ENCODE measurements at regions not wholly inside any gene's neighbourhood (a gene's known extent, or its start where the extent isn't known, plus 50 kb on each side); places are given as distances from the start of the nearest gene placed in this dataset.
"Not testable (repeated sequence)": the region's sequence is repeated elsewhere in the genome, so short reads cannot be mapped to it uniquely, and the experiment has no call there.

DNA sequence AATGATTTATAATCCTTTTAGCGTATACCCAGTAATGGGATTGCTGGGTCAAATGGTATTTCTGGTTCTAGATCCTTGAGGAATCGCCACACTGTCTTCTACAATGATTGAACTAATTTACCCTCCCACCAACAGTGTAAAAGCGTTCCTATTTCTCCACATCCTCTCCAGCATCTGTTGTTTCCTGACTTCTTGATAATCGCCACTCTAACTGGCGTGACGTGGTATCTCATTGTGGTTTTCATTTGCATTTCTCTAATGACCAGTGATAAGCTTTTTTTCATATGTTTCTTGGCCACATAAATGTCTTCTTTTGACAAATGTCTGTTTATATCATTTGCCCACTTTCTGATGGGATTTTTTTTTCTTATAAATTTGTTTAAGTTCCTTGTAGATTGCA lies 264.8 kb upstream of the STXBP5 start:
- DNase-seq = not testable (repeated sequence)

DNA sequence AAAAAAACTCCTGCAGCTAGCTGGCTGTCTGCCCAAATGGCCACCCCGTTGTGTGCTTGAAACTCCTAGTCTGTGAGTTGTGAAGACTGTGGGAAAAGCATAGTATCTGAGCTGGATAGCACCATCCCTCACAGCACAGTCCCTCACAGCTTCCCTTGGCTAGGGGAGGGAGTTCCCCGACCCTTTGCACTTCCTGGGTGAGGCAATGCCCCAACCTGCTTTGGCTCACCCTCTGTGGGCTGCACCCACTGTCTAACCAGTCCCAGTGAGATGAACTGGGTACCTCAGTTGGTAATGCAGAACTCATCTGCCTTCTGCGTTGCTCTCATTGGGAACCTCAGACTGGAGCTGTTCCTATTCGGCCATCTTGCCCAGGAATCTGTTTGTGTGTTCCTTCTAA lies 260.6 kb upstream of the STXBP5 start:
- DNase-seq = no peak

DNA sequence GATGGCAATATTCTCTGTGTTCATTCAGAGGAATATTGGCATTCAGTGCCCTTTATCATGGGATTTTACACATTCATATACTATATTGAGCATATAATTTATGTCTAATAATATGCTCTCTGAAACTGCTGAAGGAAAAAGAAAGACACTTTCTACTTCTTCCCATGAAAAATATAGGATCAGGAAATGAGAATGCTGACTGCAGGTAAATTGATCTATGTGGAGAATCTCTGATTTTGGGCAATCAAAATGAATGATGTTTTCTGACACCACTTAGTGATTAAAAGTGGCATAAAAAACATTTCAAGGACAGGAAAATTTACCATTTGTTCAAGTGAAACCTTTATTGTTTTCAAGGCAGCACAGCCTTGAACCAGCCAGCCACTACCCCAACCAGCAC lies 260.1 kb upstream of the STXBP5 start:
- no peak for DNase-seq

DNA sequence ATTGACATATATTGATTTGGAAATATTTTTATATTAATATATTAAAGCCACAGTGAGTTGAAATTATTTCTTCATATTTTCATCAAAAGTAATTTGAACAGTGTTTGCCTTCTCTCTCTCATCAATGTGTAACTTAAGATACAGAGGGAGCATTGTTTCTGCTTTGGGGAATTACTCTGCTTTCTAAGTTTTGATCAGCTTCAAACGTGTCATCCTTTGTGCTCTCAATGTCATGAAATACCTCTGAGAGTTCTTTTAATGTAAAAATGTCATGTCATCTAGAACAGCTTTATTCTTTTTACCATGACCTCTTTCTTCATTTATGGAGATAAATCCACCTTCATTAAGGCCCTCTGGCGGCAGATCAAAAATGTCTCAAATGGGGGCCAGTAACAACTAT lies 259.4 kb upstream of the STXBP5 start:
- no peak for DNase-seq

DNA sequence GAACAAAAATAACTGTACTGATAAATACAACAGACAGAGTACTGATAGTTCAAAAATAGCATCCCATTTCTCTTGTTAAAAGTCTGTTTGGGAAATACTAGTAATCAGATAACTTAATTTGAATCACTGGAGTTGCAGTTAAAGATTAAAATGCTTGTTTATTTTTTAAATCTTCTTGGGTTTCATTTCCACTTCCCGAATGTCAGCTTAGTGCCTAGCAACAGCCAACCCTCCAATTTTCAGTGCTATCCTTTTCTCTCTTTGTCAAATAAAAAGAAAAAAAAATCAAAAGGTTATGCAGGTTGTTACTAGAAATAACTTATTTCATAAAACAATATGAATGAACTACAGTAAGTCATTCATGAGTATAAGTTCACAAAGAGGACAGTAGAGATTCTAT lies 257.7 kb upstream of the STXBP5 start:
- DNase-seq = no peak

DNA sequence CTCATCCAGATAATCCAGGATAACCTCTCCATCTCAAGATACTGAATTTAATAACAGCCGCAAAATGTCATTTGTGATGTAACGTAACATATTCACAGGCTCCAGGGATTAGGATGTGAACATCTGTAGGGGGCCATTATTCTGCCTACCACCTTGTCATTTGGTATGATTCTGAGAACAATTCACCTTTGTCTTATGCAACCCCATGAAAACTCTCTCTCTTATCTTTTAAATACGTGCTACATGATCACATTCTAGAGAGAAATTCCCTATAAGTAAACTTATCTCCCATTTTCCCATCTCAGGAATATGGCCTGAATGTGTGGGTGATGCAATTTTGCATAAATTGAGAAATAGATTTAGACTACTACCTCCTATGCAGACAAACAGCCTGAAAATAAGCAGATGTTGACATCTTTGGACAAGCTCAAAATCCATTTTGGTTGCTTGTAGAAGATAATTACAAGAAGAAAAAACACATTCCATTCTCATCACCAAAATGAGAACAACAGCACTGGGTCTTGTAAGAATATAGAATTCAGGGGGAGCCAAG lies 255.4 kb upstream of the STXBP5 start:
- no peak for DNase-seq

DNA sequence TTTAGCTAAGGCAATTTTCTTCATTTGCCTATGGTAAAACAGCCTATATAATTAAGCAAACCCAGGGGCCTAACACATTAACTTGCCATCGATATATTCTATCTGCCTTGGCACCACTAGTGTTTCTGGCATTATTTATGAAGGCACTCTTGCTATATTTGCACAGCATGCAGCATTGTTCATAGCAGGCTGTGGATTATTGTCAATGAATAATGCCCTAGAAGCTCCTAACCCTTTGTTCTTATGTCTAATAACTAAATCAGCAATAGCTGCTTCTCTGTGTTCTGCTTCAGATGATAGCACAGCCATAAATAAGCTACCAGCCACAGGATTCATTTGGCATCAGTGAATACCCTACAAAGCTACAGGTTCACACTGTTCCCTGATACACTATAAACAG lies 254.8 kb upstream of the STXBP5 start:
- no peak for DNase-seq

DNA sequence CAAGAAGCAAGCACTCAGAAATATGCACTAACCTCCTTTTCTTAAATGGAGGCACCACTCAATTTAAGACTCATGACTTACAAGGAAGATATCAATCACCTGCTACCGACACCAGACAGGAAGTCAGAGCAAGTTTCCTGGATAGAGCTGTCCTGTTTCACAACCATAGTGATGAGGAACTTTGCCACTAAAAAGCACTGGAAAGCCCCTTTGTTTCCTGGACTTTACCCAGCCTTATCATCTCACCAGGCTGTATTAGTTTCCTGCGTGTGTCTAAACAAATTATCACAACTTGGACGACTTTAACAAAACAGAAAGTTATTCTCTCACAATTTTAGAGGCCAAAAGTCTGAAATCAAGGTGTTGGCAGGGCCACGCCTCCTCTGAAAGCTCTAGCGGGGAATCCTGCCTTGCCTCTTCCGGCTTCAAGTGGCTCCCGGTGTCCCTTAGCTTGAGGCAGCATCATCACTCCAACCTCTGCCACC lies 253.8 kb upstream of the STXBP5 start:
- DNase-seq = no peak

DNA sequence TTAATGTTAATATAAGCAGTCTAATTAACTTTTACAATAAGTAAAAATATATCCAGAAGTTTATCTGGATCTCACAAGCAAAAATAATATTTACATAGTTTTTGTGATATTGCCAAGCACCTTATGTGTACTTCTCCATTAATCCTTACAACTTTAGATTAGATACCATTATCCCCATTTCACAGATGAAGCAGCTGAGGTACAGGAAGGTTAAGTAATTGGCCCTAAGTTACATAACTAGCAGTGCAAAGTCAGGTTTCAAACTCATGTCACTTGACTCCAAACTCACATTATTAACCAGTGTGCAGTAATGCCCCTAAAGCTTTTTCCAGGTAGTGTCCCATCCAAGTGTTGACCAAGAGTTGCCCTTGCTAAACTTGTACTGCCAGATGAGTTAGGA lies 248.6 kb upstream of the STXBP5 start:
- no peak for DNase-seq

DNA sequence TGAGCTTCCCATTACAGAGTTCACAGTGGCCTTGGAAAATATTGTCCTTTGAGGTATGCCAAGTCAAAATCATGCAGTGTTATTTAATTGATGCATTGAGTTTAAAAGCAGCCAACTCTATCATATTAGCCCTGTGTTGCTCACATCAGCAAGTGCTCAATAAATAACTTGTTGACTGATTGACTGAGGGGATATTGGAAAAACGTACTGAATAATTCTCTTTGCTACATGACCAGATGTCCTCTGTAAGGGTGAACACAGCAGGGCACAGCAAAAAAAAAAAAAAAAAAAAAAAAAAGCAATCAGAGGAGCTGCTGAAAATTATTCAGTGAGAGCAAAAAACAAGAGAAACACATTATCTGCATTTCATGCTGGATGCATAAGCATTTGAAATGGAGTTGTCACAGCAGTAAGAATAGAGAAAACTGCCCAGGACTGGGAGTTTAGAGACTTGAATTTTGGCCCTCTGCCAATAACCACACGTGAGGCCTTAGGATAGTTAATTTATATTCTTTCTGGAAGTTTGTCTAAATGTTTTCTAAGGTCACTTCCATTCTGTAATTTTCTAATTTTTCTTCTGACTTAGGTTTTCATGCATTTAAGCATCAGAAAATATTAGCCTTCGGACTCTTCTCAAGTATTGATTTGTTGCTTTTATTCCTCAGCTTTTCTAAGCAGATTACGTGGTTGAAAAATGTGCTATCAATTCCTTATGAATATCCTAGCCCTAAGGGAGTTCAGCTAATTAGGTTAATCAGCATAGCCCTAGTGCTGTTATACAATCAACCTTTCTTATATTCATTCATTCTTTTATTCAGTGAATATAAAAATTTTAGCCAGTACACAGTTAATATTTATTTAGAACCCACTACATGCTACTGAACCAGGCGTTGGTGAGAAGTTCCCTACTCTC lies 246.8 kb upstream of the STXBP5 start:
- no peak for DNase-seq

DNA sequence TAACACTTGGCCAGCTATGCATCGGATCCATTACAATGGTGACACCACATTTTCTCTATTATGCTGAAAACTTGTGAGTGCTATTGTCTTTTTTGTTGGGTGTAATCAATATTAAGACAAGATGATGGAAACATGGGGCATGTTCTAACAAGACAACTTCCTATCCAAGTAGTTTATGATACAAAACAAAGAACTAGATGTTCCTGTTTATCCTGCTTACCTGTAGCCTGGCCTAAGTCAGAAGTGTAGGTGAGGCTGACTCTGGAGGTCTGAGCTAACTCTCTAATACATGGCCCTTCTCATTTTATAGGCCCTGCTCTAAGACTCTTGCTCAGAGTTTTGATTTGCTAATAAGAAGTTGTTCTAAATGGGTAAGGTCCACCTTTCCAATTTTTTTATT lies 242.4 kb upstream of the STXBP5 start:
- DNase-seq = no peak

DNA sequence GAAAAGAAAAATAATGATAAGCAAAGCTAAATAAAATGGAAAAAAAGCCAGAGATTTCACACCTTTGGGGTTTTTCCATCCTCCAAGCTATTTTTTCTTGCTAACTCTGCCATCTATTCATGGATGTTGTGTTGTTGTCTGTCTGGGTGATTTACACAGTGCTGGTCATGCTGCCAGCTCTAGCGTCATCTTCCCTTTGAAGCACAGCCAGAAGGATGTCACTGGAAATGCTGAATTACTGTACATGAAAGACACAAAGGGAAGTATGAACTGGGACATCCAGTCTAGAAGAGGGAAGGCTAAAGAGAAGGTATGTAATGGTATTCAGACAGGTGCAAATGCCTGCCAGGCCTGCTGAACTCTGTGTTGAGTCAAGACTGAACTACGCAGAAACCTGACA lies 241.9 kb upstream of the STXBP5 start:
- DNase-seq = no peak

DNA sequence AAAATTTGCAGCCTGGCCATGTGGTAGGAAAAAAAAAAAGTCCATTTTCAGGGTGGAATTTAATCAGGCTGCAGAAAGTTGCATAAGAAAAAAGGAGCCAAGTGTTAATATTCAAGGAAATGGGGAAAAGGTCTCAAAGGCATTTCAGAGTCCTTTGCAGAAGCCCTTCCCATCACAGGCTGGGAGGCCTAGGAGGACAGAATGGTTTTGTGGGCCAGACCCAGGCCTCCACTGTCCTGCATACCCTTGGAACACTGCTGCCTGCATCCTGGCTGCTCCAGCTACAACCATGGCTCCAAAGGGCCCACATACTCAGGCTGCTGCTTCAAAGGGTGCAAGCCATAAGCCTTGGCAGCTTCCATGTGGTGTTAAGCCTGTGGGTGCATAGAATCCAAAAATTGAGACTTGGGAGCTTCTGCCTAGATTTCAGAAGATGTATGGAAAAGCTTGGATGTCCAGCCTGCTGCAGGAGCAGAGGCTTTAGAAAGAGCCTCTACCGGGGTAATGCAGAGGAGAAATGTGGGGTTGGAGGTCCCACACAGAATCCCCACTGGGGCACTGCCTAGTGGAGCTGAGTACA lies 239.0 kb upstream of the STXBP5 start:
- no peak for DNase-seq

DNA sequence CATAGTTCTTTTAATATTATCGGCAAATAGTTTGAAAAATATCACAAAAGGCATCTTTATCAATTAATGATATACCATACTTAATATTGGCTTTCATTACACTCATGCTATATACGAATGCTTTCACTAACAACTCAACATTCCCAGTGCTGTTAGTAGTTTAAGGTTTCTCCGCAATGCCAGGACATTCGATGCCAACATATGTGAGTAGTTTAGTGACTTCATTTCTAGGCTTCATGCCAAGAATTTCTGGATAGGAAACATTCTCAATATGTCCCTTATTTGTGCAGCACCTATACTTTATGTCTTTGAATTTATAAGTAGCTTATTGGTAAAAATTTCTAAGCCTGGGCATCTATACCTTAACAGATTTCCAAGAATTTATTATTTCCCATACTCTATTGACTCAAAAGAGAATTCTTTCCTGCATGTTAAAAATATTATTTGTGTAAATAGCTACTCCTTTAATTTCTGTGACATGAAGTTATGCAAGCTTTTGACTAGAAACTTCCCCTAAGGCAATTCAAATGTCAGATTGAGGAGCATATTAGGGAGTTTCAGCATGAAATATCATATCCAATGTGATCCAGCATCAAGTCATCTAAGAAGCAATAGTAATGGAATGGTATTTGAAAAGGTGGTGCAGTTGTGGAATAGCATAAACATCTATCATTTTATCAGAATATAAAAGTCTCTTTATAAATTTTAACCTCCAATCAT lies 236.0 kb upstream of the STXBP5 start:
- DNase-seq = no peak

DNA sequence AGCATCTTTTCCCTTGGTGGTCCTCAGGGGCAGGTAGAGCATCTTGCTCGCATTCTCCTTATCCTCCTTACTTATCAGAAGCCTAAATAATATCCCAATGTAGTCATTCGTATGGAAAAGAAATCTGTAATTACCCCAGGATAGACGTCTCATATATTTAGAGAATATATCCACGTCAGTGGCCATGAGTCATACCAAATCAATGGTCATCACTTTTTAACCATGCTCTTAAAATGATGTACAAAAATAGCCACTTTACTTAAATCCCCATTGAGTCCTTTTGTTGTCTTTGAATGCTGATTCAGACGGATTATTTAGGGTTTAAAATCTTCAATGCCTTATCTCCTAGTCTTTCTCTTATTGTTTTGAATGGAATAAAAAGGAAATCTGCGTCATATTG lies 231.7 kb upstream of the STXBP5 start:
- DNase-seq = no peak

DNA sequence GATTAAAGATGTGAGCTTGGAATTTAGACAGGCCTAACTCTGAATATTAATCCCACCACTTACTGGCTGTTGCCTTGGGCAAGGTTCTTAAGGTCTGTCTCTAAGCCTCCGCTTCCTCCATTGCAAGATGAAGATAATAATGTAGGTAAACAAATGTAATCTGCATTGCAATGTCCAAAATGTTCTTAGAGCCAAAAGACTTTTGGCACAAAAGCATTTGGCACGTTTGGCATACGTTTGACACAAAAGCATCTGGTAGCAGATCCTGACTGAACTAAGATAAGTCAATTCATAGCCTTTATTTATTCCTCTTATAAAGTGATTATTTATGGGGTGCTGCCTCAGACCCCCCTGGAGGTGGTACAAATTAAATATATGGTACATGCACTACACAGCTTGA lies 229.9 kb upstream of the STXBP5 start:
- DNase-seq = no peak

DNA sequence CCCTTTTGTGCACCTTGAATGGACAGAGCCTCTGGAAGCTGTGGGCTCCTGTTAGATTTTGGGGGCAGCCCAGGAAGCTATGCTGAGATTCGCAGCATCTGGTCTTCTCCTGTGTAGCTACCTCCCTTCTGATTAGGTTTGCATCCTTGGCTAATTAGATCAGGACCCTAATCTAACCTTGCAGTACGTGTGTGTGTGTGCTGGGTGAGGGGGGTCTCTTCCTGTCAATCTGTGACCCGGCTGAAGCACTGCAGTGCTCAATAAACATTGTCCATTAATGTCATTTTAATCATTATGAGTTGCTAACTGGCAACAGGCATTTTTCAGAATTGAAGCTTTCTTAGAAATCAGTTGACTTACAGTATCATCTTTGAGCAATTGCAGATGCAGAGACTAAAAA lies 229.1 kb upstream of the STXBP5 start:
- DNase-seq = no peak

DNA sequence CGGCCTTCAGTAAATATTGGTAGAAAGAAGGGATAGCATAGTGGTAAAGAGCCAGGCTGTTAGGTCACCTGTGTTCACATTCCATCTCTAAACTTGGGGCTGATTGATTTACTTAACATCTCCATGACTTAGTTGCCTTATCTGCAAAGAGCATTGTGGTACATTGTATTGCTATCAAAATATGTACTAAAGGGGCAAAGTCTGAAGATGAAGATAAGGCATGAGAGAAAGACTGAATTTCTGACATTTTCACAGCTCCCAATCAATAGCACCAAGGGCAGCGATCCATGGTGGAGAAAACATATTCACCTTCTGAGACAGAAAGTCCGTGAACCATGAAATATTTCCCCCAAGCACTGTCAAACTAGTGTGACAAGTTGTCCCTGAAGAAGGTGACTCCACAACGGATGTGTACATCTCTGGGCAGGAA lies 223.3 kb upstream of the STXBP5 start:
- DNase-seq = no peak

DNA sequence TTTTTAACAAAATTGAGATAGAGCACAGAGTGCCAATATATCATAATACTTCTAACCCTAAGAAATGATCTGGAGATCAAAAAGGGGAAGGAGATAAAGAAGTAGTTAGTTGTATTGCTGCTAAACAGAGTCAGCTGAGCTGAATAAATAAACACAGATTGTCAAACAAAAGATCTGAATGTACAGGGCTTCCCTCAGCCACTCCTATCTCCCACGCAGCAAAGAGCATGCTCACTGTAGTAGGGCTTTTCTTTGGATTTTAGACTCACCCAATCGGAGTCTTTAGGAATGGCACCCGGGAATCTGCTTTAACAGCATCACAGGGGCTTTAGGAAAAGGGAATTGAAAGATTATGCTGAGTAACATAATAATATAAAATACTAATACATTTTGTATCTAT lies 222.2 kb upstream of the STXBP5 start:
- no peak for DNase-seq

DNA sequence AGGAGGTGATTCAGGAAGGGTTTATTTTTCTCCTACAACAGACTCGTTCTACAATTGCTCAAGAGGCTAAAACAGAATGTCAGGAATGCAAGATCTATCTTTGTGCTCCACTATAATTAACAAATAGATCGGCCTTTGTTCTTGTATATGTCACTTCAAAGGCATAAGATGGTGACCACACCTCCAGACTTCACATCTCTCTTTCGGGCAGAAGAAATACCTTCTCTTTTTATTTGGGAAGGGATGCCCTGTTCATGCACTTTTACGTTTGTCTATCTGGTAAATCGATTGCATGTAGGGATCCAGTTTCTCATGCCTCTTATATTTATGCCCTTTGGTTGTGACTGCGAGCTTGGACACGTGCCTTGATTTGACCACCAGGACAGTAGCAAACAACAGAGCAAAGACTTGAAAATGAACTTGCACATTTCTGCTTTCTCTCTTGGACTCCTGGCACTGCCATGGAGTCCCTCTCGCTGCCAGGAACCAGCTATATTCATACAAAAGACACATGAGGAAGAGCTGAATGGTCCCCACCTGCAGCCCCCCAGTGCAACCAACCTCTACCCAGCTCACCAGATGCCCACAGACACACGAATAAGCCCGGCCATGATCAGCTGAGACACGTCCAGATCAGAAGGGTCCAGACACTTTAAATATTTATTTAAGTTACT lies 219.8 kb upstream of the STXBP5 start:
- no peak for DNase-seq

DNA sequence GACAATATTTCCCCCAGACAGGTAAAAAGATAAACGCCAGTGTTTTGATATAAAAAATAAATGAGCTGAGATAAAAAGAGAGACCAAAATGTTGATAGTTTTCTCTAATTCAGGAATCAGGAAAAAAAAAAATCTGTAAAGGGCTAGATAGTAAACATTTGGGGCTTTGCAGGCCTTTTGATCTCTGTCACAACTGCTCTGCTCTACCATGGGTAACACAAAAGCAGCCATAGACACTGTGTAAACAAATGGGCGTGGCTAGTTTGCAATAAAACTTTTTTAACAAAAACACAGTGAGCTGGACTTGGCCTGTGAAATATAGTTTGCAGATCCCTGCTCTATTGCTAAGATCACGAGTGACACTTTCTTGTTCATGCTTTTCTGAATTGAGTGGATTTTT lies 219.1 kb upstream of the STXBP5 start:
- no peak for DNase-seq

DNA sequence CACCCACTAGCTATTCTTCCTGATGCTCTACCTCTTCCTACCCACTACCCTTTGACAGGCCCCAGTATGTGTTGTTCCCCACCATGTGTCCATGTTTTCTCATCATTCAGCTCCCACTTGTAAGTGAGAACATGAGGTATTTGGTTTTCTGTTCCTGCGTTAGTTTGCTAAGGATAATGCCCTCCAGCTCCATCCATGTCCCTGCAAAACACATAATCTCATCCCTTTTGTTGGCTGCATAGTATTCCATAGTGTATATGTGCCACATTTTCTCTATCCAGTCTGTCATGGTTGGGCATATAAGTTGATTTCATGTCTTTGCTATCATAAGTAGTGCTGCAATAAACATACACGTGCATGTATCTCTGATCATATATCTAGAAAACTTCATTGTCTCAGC lies 218.3 kb upstream of the STXBP5 start:
- no peak for DNase-seq

DNA sequence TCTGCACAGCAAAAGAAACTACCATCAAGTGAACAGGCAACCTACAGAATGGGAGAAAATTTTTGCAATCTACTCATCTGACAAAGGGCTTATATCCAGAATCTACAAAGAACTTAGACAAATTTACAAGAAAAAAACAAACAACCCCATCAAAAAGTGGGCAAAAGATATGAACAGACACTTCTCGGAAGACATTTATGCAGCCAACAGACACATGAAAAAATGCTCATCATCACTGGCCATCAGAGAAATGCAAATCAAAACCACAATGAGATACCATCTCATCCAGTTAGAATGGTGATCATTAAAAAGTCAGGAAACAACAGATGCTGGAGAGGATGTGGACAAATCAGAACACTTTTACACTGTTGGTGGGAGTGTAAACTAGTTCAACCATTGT lies 216.3 kb upstream of the STXBP5 start:
- DNase-seq = not testable (repeated sequence)

All from right forelimb (tissue), 1 donor.